ENCODE measurements at regions not wholly inside any gene's neighbourhood (a gene's known extent, or its start where the extent isn't known, plus 50 kb on each side); places are given as distances from the start of the nearest gene placed in this dataset.

DNA sequence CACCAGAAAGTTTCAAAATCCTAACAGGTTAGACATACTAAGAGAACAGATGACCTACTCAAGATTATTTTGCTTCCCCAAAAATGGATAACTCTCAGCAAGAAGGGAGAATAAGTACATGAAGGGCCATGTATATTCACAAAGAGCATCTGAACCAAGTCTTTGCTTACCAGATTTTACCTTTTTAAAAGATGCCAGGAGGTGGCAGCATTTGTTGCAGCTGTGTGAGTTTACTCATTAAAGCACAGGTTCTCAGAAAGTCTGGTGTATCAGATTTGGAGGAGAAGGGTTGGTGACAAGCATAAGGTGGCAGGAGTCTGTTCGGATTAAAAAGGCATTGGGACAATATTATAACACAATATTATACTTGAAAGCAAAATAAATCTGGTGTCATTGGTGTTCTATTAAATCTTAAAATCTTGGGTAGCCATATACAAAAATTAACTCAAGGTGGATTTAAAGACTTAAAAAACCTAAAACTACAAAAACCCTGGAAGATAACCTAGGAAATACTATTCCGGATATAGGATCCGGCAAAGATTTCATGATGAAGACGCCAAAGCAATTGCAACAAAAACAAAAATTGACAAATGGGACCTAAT is 51.3 kb upstream of the NFKB1 start:
- TF ChIP-seq, protein P1, sequence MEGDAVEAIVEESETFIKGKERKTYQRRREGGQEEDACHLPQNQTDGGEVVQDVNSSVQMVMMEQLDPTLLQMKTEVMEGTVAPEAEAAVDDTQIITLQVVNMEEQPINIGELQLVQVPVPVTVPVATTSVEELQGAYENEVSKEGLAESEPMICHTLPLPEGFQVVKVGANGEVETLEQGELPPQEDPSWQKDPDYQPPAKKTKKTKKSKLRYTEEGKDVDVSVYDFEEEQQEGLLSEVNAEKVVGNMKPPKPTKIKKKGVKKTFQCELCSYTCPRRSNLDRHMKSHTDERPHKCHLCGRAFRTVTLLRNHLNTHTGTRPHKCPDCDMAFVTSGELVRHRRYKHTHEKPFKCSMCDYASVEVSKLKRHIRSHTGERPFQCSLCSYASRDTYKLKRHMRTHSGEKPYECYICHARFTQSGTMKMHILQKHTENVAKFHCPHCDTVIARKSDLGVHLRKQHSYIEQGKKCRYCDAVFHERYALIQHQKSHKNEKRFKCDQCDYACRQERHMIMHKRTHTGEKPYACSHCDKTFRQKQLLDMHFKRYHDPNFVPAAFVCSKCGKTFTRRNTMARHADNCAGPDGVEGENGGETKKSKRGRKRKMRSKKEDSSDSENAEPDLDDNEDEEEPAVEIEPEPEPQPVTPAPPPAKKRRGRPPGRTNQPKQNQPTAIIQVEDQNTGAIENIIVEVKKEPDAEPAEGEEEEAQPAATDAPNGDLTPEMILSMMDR (optimal IDR thresholded peaks at IDR 0.05 in 1 of 3, IDR thresholded peaks at IDR 0.05 in 1 of 3, conservative IDR thresholded peaks at IDR 0.05 in 1 of 3; ENCODE audit: extremely low read depth in 1 of 3, insufficient read depth in 2 of 3, low read length in 3 of 3): peak; percentile 44 to 60 (median 57)
- no peak for TF ChIP-seq EZH2 (IDR thresholded peaks at IDR 0.05; ENCODE audit: low read length)

Measured in keratinocyte (primary cell).